ENCODE measurements at regions not wholly inside any gene's neighbourhood (a gene's known extent, or its start where the extent isn't known, plus 50 kb on each side); places are given as distances from the start of the nearest gene placed in this dataset.

- Mint-ChIP-seq H3K36me3 (no peaks in the 10 kb centered on the region), H3K27me3 (ENCODE audit: low read depth in 3 of 3) (peaks cover 0 to 2% (median 0%) of the 10 kb centered on the region in 3 donors), H3K9me3 (peaks cover 0 to 1% (median 0%) of the 10 kb centered on the region in 7 donors), H3K4me1 (no peaks in the 10 kb centered on the region), H3K4me3 (no peak overlapping the region), H3K27ac (no peak overlapping the region)
- no peaks in the 10 kb centered on the region for H3K9me3 ChIP-seq (replicated peaks in 1 of 2; ENCODE audit: control insufficient read depth in 1 of 2, insufficient read depth in 1 of 2, low read length in 2 of 2)
- peaks cover 0 to 4% of the 10 kb centered on the region in 2 donors for H3K27me3 ChIP-seq (ENCODE audit: control insufficient read depth in 2 of 2, insufficient read depth in 2 of 2, low read length in 2 of 2)
- H2AFZ ChIP-seq (ENCODE audit: insufficient read depth, low read depth, low read length, poor library complexity, severe bottlenecking): no peak overlapping the region
- no peaks in the 10 kb centered on the region for H3K4me1 ChIP-seq (ENCODE audit: control insufficient read depth in 1 of 2, insufficient read depth in 2 of 2, low read length in 2 of 2)
- WGBS (ENCODE audit: insufficient coverage): 96% methylated on average over 3 of the region's 6 CpGs
- no peak overlapping the region for H3K9ac ChIP-seq (ENCODE audit: insufficient read depth, low read length, poor library complexity, severe bottlenecking)
- H3K4me3 ChIP-seq (replicated peaks in 1 of 3; ENCODE audit: low read depth in 2 of 3, low read length in 3 of 3): no peak overlapping the region
- TF ChIP-seq CTCF (IDR thresholded peaks at IDR 0.05): no peak
- intact Hi-C loops (cut with micrococcal nuclease): no loop called here
- no peak for DNase-seq
- H4K20me1 ChIP-seq (ENCODE audit: insufficient read depth, low read length): no peaks in the 10 kb centered on the region
- H3K36me3 ChIP-seq (replicated peaks in 1 of 2; ENCODE audit: control insufficient read depth in 1 of 2, insufficient read depth in 2 of 2, low read length in 2 of 2): no peaks in the 10 kb centered on the region
- H3K79me2 ChIP-seq (ENCODE audit: insufficient read depth, low read length): no peaks in the 10 kb centered on the region
- H3K27ac ChIP-seq (ENCODE audit: low read depth in 1 of 2, low read length in 2 of 2): no peak overlapping the region
- H3K4me2 ChIP-seq (replicated peaks; ENCODE audit: extremely low read depth, low read length, poor library complexity, severe bottlenecking): no peak overlapping the region
These were observed 575.2 kb upstream of the WWC1 start for GRCh38 chr5:167716126-167716775.

- no CpG with 5 or more reads among the region's 3 CpGs for WGBS (ENCODE audit: insufficient coverage)
- Histone ChIP-seq H3K27me3 (ENCODE audit: control insufficient read depth in 2 of 2, insufficient read depth in 2 of 2, low read length in 2 of 2) (peaks cover 0 to 4% of the 10 kb centered on the region in 2 donors), H3K4me1 (ENCODE audit: control insufficient read depth in 1 of 2, insufficient read depth in 2 of 2, low read length in 2 of 2) (no peaks in the 10 kb centered on the region), H3K79me2 (ENCODE audit: insufficient read depth, low read length) (no peaks in the 10 kb centered on the region), H4K20me1 (ENCODE audit: insufficient read depth, low read length) (no peaks in the 10 kb centered on the region), H2AFZ (ENCODE audit: insufficient read depth, low read depth, low read length, poor library complexity, severe bottlenecking) (no peak overlapping the region), H3K4me2 (replicated peaks; ENCODE audit: extremely low read depth, low read length, poor library complexity, severe bottlenecking) (no peak overlapping the region), H3K9ac (ENCODE audit: insufficient read depth, low read length, poor library complexity, severe bottlenecking) (no peak overlapping the region), H3K36me3 (replicated peaks in 1 of 2; ENCODE audit: control insufficient read depth in 1 of 2, insufficient read depth in 2 of 2, low read length in 2 of 2) (no peaks in the 10 kb centered on the region), H3K9me3 (replicated peaks in 1 of 2; ENCODE audit: control insufficient read depth in 1 of 2, insufficient read depth in 1 of 2, low read length in 2 of 2) (no peaks in the 10 kb centered on the region), H3K4me3 (replicated peaks in 1 of 3; ENCODE audit: low read depth in 2 of 3, low read length in 3 of 3) (no peak overlapping the region), H3K27ac (ENCODE audit: low read depth in 1 of 2, low read length in 2 of 2) (no peak overlapping the region)
- no peaks in the 10 kb centered on the region for H3K36me3 Mint-ChIP-seq
- H3K27ac Mint-ChIP-seq: no peak overlapping the region
- no peak for TF ChIP-seq CTCF (IDR thresholded peaks at IDR 0.05)
- H3K4me3 Mint-ChIP-seq: no peak overlapping the region
- intact Hi-C loops (cut with micrococcal nuclease): loop anchor here (5.0 to 10.0 kb wide), 3 partner anchors 105 to 502 kb away; no protein-coding TSS in a partner anchor
- no peak for DNase-seq
- H3K27me3 Mint-ChIP-seq (ENCODE audit: low read depth in 3 of 3): peaks cover 0 to 9% (median 3%) of the 10 kb centered on the region in 3 donors
- peaks cover 6% of the 10 kb centered on the region for H3K4me1 Mint-ChIP-seq
- peaks cover 0 to 1% (median 0%) of the 10 kb centered on the region in 7 donors for H3K9me3 Mint-ChIP-seq
These were observed 571.2 kb upstream of the WWC1 start for GRCh38 chr5:167720259-167720658.

Data from CD14-positive monocyte (primary cell).